GM21528 (cell line): ENCODE measurements at regions not wholly inside any gene's neighbourhood (a gene's known extent, or its start where the extent isn't known, plus 50 kb on each side); places are given as distances from the start of the nearest gene placed in this dataset.

Experiments
- ATAC-seq: cut with Tn5 transposase; IDR thresholded peaks from one replicate; pipeline ENCODE4 v1.9.1; 2021; ENCODE audit warnings: mild to moderate bottlenecking, moderate library complexity; ENCODE audit not compliant: unreplicated experiment, low FRiP score

DNA sequence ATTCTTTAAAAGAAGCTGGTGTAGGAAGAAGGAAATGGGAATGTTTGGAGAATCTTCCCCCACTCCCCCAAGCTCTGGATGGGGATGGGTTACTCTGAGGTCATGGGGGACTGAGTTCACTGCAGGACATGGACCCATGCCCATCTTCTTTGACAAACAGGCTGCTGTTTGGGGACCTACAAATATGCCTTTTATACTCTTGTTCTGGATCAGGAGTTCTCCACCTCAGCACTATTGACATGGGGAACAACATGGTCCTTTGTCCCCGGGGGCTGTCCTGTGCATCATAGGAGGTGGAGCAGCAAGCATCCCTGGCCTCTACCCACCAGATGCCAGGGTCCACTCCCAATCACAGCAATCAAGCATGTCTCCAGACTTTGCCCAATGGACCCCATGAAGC is 365.8 kb upstream of the C1orf174 start:
- ATAC-seq = no peak

DNA sequence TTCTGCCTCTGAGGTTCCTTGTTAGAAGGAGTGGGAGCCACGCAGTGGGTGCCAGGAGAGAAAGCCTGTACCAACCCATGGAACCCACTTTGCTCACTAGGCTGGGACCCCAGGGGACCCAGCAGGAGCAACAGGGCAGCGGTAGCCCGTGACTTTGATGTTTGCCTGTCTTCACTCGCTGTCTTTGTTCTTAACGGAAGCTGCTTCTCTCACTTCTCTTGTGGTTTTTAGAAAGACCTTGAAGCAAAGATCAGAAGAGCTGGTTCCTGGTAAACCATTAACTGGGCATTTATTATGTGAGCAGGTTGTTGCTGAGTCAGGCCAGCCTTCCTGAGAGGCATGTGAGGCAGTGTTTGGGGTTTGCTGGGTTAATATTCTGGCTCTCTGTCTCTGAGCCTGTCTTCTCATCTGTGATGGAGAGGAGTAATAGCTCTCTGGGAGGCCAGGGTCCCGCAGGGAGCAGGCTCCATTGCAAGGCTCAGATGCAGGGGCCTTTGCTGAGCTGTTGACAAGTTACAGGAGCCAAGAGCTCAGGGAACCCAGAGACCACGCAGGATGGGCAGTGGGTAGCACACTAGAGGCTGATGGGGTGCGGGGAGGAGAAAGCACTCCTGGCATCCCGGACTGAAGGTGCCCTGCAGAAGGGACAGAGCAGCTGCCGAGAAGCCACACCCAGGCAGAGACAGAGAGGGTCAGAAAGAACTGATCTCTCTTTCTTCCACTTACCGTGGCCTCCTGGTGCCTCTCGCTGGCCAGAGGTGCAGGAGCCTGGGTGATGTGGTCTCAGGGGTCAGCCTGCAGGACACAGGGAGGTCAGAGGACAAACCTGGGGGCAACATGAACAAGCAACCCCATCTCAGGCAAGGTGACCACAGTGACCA is 367.5 kb upstream of the C1orf174 start:
- ATAC-seq = peak; percentile 95

DNA sequence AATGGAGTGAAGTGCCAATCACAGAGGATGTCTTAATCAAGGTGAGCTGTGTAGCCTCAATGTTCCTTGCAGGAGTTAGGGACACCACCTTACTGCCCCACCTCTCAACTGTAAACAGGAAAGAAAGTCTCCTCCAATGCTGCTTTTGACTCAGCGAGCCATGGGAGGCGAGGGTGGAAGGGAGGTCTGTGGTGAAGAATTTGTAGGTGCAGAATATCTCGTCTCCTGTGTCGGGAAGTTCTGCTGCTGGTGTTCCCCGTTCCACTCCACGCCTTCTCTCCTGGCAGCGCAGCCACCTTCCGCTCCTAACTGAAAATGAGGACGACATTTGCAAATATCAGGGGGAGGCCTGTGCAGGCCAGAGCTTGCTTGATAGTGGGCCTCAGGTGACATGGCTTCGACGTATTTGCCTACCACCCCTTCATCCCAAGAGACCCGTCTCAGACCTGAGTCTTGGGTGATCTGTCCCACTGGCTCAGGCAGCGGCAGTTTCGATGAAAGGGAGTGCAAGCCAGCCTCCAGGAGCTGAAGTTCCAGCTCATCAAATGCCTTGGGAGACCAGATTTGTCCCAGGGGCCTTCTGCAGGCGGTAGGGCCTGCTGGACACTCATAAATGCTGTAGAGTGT is 368.3 kb upstream of the C1orf174 start:
- ATAC-seq = no peak

DNA sequence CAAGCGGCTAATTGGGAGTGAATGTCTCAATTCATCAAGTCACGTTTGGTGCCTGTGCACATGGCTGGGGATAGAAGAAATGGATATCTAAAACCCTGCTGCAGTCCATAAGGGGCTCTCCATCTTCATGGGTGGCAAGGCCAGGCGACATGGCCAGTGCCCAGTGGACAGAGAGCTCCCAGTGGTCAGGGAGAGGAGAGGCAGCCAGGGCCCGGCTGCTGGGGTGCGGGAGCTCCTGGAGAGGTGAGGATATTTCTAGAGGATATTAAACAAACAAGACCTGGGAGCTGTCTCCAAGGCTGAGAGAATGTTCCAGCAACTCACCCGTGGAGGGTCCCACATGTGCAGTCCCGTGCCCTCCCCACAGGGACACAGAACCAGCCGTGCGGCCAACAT is 368.8 kb upstream of the C1orf174 start:
- no peak for ATAC-seq

DNA sequence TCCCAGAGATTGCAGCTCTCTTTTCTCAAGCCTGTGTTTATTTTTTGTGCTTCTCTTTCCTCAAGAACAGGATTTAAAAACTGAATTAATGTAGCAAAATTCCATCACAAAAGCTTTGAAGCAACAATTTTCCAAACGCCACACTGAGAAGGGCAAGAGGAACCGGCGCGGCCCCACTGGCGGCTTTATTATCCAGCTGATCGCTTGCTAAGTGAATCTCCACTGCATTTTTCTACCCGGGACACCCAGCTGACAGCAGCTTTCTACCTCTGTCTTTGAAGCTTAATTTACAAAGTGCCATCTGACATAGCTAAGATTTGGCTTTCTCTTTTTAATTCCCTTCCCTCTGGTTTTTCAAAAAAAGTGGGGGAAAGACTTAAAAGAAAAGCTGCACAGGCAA is 369.3 kb upstream of the C1orf174 start:
- no peak for ATAC-seq

DNA sequence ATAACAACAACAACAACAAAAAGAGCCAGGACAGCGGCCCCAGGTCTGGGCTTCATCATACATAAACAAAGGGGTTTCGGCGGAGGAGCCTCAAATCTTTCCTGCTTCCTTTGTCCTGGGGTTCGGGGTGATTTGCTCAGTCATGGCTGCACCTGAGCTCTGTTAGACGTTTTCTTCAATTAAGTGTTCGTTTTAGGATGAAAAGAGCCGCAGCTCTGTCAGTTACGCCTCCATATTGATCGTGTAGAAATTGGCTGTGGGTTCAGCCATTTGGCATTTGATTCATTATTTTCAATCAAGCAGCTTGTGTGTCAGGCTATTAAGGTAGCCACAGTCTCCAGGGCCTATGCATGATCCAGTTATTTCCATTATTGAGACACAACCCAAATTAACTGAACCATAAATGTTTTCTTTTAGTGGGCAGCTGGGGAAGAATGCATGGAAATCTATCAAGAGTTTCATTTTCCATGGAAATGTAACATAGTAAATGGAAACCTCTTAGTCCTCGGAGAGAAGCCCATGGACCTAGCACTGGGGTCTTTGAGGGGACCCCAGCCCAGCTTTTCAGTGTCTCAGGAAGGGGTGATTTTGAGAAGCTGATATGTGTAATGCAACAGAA is 370.0 kb upstream of the C1orf174 start:
- no peak for ATAC-seq

DNA sequence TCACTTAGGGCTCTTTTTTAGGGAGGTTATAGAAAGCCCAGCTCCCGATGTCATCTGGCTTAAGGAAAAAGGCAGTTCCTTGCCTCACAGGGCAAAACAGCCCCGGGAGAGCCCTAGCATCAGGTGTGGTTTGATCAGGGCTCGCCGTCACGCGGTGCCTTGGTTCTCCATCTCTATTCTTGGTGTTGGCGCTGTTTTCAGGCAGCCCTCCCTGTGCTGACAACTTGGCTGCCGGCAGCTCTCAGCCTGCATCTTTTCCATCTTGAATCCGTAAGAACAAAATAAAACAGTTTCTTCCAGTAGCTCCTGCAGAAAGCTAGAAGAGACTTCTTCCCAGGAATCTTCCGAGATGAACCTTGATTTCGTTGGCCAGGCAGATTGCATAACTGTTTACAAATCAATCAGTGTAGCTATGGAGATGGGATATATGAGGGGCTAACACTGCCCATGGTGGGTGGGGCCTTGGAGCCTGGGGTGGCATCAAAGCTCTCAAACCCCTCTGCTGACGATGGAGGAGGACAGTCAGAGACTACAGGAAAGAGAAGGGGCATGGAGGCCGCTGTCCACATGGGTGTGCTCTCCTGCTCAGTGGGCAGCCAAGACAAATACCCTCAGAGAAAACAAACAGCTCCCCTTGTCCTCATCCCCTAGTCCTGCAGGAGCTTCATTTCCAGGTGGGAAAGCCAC is 370.7 kb upstream of the C1orf174 start:
- no peak for ATAC-seq

DNA sequence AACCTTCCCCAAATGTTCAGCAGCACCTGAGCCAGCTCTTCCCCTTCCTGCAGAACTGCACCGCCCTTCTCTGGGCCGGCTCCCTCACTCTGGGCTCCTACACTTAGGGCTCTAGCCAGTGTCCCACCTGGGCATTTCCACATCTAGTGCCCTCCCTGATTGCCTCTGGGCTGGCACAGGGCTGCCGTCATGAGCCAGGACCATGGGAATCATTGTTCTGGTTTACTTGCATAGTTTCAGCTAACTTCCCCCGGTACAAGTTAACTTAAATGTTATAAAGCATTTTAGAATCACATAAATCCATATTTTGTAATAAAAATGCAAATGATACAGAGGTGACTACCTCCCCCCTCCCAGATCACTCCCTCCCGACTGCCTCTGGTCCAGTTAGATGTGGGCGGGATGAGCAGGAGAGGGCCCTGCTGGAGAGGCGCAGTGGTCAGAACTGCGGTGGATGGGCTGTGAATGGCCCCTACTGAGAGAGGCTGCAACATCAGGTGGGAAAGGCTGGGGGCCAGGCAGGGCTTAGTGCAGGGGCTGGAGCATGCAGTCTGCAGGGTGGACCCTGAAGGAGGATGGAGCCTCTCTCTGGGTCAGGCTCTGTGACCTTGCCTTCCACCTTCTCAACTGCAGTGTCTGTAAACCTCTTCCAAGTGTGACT is 371.4 kb upstream of the C1orf174 start:
- ATAC-seq = no peak

DNA sequence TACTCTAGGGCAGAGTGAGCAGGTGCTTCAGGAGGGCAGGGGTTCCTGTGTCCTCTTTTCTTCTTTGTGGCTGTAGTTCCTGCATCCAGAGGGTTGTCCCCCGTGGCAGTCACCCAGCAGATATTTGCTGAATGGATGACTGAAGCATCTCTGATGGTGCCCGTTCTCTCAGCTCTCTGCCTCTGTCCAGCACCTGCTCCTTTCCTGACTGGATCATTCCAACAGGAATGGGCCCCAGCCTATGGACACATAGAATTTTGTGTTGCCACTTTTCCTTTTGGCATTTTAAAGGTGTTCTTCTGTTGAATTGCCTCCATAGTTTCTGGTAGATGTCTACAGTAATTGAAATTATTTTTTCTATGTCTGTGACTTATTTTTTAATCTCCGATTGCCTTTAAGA is 372.5 kb upstream of the C1orf174 start:
- ATAC-seq = no peak

DNA sequence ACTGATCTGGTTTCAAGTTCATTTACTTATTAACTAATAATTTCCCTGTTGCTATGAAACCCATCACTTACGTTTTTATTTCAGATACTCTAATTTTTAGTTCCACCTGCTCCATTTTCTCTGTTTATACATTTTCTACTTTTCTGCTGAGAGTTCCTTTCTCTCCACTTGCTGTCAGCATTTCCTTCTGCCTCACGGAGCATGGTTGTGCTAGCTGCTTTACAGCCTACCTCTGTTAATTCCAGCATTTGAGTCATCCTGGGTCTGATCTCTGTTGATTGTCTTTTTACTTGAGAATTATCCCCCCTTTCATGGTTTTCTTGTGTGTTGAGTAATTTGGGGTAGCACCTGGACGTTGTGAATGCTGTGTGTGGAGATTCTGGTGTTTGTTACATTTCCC is 373.2 kb upstream of the C1orf174 start:
- no peak for ATAC-seq

DNA sequence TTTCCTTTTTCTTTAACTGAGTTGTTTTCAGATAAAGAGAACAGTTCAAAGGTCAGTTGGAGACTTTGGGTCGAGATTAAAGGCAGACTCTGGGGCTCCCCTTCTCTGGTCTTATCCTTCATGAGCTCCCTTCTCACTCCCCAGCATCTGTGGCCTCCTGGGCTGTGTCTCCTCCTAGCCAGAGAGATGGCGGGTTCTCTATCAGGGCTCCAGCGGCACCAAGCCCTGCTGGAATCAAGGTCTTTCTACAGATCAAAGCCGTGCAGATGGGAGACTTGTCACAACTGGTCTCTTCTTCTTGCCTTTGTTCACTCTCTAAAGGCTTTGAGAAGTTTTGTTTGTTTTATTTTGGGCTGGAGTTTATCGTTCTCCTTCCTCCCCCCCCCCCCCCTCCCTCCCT is 373.7 kb upstream of the C1orf174 start:
- ATAC-seq = no peak

DNA sequence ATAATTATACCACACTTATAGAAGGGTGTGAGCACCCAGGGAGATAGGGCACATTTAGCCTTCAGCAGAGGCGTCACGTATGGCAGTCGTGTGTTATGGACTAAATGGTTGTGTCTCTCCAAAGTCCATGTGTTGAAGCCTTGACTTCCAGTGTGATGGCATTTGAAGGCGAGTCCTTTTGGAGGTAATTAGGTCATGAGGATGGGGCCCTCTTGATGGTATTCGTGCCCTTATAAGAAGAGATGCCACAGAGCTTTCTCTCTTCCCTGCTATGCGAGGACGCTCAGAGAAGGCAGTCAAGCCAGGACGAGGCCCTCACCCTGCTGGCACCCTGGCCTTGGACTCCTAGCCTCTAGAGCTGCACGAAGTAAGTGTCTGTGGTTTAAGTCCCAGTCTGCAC is 375.0 kb upstream of the C1orf174 start:
- ATAC-seq = no peak

DNA sequence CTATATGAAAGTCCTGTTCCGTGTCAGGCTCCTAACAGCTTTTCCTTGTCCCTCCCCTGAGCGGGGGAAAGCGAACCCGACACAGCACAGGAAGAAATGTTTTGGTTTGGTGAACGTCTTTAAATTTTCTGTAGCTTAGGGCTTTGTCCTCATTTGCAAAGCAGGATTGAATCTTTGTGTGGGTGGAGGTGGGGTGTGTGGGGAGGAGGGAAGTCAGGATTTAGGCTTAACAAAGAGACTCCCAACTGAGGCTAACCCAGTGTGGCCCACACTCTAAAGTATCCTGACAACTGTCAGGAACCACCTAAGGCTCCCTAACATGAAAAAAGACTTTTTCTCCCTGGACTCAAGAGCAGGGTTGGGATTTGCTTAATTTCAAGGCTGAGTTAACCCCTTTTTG is 376.2 kb upstream of the C1orf174 start:
- no peak for ATAC-seq

DNA sequence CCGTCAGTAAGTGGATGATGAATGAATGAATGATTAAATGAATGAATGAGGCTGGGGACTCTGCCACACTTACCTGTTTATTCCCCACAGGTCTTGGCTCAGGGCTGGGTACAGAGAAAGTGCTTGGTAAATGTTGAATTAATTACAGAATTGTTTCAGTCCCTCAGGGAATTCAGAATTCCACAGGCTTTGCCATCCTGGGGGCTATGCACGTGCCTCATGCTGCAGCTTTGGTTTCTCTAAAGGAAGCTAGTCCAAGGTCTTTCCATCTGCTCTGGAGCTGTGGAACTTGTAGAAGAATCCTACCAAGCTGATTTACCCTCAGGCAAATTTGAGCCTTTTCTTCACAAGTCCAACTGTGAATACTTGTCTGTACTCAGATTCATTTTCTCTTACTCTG is 376.8 kb upstream of the AJAP1 start:
- no peak for ATAC-seq

DNA sequence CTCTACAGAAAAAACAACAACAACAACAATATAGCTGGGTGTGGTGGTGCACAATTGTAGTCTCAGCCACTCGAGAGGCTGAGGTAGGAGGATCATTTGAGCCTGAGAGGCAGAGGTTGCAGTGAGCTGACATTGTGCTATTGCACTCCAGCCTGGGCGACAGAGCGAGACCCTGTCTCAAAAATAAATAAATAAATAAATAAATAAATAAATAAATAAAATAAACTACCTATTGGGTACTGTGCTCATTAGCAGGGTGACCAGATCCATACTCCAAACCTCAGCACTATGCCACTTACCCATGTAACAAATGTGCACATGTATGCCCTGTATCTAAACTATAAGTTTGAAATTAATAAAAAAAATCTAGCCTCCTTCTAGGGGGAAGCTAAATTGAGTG is 369.4 kb upstream of the AJAP1 start:
- no peak for ATAC-seq

DNA sequence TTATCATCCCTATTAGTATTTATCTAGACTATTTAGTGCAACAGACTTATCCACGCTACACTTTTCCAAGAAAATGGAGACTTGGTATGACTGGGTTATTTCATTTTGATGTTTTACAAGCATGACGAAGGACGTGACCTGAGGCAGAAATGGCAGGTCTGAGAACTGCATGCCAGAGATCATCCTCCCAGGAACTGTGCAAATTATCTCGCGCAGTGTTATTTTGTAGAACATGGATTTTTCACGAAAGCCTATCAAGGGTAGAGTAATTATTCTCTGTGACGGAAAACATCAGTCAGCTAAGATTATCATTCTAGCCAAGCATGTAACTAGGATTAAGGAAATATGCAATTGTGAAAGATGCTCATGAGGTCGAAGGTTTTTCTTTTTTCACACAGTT is 361.5 kb upstream of the AJAP1 start:
- ATAC-seq = no peak

DNA sequence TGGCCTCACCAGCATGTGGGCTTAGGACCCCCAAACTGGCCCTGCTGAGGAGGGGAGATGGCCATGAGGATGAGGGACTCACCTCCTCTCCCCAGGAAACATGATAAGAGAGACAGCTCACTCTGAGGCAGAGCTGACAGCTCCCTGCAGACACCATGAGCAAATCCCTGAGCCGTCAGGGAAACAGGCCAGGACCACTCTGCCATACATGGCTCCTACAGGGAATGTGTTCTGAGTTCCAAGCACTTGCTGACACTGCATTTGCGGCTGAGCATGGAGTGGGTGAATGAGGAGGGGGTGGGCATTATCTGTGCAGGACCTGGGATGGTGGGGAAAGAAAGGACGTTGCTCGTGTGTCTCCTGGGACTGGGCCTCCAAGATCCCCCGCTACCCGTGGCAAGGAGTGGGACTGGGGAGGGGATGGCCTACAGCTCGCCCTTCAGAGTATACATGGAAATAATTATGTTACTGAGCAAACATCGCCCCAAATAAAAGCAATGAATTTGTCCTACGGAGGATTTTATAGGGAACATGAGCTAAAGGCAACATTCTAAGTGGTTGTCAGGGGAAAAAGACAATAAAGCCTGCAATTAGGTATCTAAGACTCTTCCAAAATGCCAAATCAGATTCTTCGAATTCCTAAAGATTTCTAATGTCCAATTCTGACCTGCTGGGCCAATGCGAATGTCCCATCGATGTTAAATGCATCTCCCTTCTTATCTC is 355.9 kb upstream of the AJAP1 start:
- ATAC-seq = no peak

DNA sequence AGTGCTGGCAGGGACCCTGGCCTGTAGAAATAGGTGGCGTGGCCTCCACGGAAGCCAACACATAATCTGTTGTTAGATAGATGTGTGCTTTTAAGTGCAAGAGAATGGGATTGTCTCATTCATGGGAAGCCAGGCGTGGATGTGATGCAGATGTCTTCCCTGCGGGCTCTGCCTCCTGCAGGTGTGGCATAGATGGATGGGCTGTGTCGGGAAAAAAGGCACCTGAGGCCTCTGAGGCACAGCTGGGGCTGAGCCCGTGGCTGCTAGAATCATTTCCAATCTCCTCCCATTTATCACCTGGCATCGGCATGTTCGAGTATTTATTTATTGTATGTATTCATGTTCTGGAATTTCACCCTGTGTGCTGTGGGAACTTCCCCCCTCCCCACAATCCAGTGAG is 353.4 kb upstream of the AJAP1 start:
- ATAC-seq = no peak

DNA sequence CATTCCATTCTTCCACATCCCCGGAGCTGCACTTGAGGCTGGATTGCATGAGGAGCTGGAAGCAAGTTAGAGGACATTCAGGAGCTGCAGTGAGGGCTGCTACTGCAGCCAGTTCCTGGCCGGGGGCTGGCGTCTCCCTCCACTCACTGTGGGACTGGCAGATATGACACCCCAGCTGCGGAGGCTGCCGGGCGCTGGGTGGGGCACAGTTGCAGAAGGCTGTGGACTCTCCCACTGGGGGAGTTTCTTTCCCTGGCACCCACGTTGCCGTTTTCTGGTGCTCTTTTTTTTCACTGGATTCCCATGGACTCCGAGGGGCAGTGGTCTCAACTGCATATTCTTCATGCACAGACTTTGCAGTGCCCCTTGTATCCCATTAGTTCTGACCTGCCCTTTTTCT is 351.1 kb upstream of the AJAP1 start:
- ATAC-seq = no peak
